CD4-positive, alpha-beta memory T cell (primary cell): ENCODE measurements at regions not wholly inside any gene's neighbourhood (a gene's known extent, or its start where the extent isn't known, plus 50 kb on each side); places are given as distances from the start of the nearest gene placed in this dataset.
"Not testable (repeated sequence)": the region's sequence is repeated elsewhere in the genome, so short reads cannot be mapped to it uniquely, and the experiment has no call there.

Experiments used
- CTCF ChIA-PET: fragments of 350-600 bp; sonication (Branson Sonifier 250); formaldehyde crosslinking; loops from one replicate; lab custom pipeline; 2021; ENCODE audit warnings: inconsistent platforms; ENCODE audit not compliant: partially characterized antibody; lab: Charles Lee
- POLR2A ChIA-PET: fragments of 350-600 bp; sonication (Branson Sonifier 250); formaldehyde crosslinking; loops from one replicate; lab custom pipeline; 2021; ENCODE audit not compliant: partially characterized antibody; lab: Charles Lee
- DNase-seq, 5 donors: peaks; one replicate each; pipeline versions ENCODE4 v3.0.0 to v3.0.0-alpha.2; 2020 to 2022; ENCODE audit warnings: mixed read lengths in 1 of 5
- H3K27ac ChIP-seq: one replicate; pipeline ENCODE4 v1.7.0; 2013; ENCODE audit warnings: low read depth, low read length
- H3K27me3 ChIP-seq: 2 replicates; pipeline ENCODE4 v1.7.0; 2013; ENCODE audit warnings: mild to moderate bottlenecking, low read length, moderate library complexity; ENCODE audit not compliant: insufficient read depth
- H3K36me3 ChIP-seq: 2 replicates; pipeline ENCODE4 v1.7.0; 2013; ENCODE audit warnings: mild to moderate bottlenecking, low read length, moderate library complexity; ENCODE audit not compliant: insufficient read depth
- H3K4me1 ChIP-seq: 2 replicates; pipeline ENCODE4 v1.7.0; 2013; ENCODE audit warnings: mild to moderate bottlenecking, low read length, moderate library complexity; ENCODE audit not compliant: insufficient read depth
- H3K4me3 ChIP-seq, 2 donors: one replicate each; pipeline ENCODE4 v1.7.0; 2013; ENCODE audit warnings: low read length in 2 of 2, mild to moderate bottlenecking in 1 of 2
- H3K9me3 ChIP-seq, 2 donors: one replicate each; pipeline ENCODE4 v1.7.0; 2013; ENCODE audit warnings: low read length in 2 of 2, control low read depth in 1 of 2; ENCODE audit not compliant: control insufficient read depth in 1 of 2
- H3K27ac Mint-ChIP-seq, 7 donors: one replicate each; pipeline ENCODE4 v1.8.0; 2020 to 2021; ENCODE audit warnings: mixed read lengths in 7 of 7, mild to moderate bottlenecking in 6 of 7, inconsistent platforms in 3 of 7, moderate library complexity in 3 of 7
- H3K27me3 Mint-ChIP-seq, 2 donors: one replicate each; pipeline ENCODE4 v1.8.0; 2020 to 2021; ENCODE audit warnings: mixed read lengths in 2 of 2
- H3K36me3 Mint-ChIP-seq, 2 donors: one replicate each; pipeline ENCODE4 v1.8.0; 2020 to 2021; ENCODE audit warnings: mixed read lengths in 2 of 2, inconsistent platforms in 1 of 2, mild to moderate bottlenecking in 1 of 2
- H3K4me1 Mint-ChIP-seq, 4 donors: one replicate each; pipeline ENCODE4 v1.8.0; 2020 to 2021; ENCODE audit warnings: mixed read lengths in 4 of 4, mild to moderate bottlenecking in 1 of 4
- H3K4me3 Mint-ChIP-seq, 8 donors: one replicate each; pipeline ENCODE4 v1.8.0; 2020 to 2021; ENCODE audit warnings: mixed read lengths in 8 of 8, mild to moderate bottlenecking in 7 of 8, moderate library complexity in 6 of 8, inconsistent platforms in 3 of 8
- H3K9me3 Mint-ChIP-seq, 8 donors: one replicate each; pipeline ENCODE4 v1.8.0; 2020 to 2021; ENCODE audit warnings: mixed read lengths in 8 of 8, mild to moderate bottlenecking in 5 of 8, inconsistent platforms in 3 of 8, moderate library complexity in 1 of 8
- intact Hi-C: fragments of 100-400 bp; cut with micrococcal nuclease; formaldehyde crosslinking; loops from one replicate; pipeline ENCODE4 v1.15.1; 2023

DNA sequence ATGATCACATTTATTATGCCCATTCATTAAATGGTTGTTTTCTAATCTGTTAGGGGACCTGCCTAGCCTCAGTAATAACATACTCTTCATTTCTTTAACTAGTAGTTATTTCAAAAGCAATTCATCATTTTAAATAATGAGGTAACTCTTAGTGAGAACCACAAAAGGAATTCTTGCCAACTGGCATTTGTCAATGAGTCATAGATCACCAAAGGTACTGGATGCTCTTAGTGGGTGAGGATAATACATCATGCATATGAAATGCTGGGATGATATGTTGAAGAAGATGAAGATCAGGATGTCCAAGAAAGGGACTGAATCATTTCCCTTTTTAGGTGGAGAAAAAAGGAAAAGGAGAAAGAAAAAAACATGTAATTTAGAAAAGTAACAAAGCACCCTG is 826.2 kb upstream of the DDX18 start:
- intact Hi-C loops, result no loop called here
- H3K36me3 ChIP-seq, result no peaks in the 10 kb centered on the region
- POLR2A ChIA-PET, result no interaction called here
- H3K9me3 ChIP-seq, result no peaks in the 10 kb centered on the region
- no peaks in the 10 kb centered on the region for H3K4me1 Mint-ChIP-seq
- H3K9me3 Mint-ChIP-seq, result peaks cover 6 to 38% (median 21%) of the 10 kb centered on the region in 8 donors
- DNase-seq, result no peak
- no peak overlapping the region for H3K27ac Mint-ChIP-seq
- no peaks in the 10 kb centered on the region for H3K36me3 Mint-ChIP-seq
- no peak overlapping the region for H3K27ac ChIP-seq
- H3K4me1 ChIP-seq, result no peaks in the 10 kb centered on the region
- no peaks in the 10 kb centered on the region for H3K27me3 ChIP-seq
- H3K4me3 ChIP-seq, result no peak overlapping the region
- no peaks in the 10 kb centered on the region for H3K27me3 Mint-ChIP-seq
- H3K4me3 Mint-ChIP-seq, result no peak overlapping the region
- CTCF ChIA-PET, result no interaction called here

DNA sequence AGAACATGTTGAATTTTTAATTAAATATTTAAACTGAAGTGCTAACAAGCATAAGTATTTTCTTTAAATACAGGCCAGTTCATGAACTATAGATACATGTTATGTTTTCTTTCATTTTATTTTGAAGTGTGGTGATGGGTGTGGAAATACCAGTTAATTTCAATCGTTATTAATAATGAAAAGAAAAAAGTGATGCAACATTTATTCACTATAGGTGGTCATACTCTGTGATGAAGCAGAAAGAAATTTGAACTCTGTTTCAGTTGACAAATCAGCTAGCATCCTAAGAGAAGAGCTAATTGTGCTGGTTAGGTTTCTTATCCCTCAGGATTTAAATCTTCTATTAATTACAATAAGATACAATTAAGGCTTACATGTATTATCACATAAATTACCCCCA is 795.1 kb upstream of the DDX18 start:
- no peak overlapping the region for H3K4me3 Mint-ChIP-seq
- intact Hi-C loops, result no loop called here
- no peaks in the 10 kb centered on the region for H3K36me3 Mint-ChIP-seq
- H3K4me1 Mint-ChIP-seq, result no peaks in the 10 kb centered on the region
- Histone ChIP-seq H3K36me3 (no peaks in the 10 kb centered on the region), H3K4me3 (no peak overlapping the region), H3K4me1 (no peaks in the 10 kb centered on the region), H3K9me3 (no peaks in the 10 kb centered on the region), H3K27ac (no peak overlapping the region), H3K27me3 (no peaks in the 10 kb centered on the region)
- no peak overlapping the region for H3K27ac Mint-ChIP-seq
- DNase-seq, result no peak
- no peaks in the 10 kb centered on the region for H3K27me3 Mint-ChIP-seq
- POLR2A ChIA-PET, result no interaction called here
- CTCF ChIA-PET, result no interaction called here
- H3K9me3 Mint-ChIP-seq, result peaks cover 0 to 2% (median 0%) of the 10 kb centered on the region in 8 donors

DNA sequence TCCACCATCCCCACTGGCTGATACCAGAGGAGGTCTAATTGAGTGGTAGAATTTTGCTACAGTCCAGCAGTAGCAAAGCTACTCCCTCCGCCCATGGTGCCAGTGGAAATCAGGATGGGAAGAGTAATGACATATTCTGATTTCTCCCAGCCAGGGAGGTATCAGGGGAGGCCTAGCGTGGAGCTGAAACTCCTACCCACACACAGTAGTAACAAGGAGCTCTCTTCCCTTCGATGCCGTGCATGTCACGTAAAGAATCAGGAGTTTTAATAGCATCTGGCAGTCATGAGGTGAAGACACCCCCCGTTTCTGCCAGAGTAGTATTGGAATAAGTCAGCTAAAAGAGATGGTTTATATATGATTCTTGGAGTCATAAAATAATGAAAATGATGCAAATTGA is 786.8 kb upstream of the DDX18 start:
- H3K4me3 ChIP-seq, result no peak overlapping the region
- H3K4me1 Mint-ChIP-seq, result no peaks in the 10 kb centered on the region
- intact Hi-C loops, result no loop called here
- H3K36me3 Mint-ChIP-seq, result no peaks in the 10 kb centered on the region
- POLR2A ChIA-PET, result no interaction called here
- peaks cover 2 to 21% (median 10%) of the 10 kb centered on the region in 8 donors for H3K9me3 Mint-ChIP-seq
- no peaks in the 10 kb centered on the region for H3K9me3 ChIP-seq
- H3K27me3 ChIP-seq, result no peaks in the 10 kb centered on the region
- DNase-seq, result no peak
- CTCF ChIA-PET, result no interaction called here
- no peaks in the 10 kb centered on the region for H3K27me3 Mint-ChIP-seq
- no peak overlapping the region for H3K27ac ChIP-seq
- H3K36me3 ChIP-seq, result no peaks in the 10 kb centered on the region
- H3K4me1 ChIP-seq, result no peaks in the 10 kb centered on the region
- no peak overlapping the region for H3K4me3 Mint-ChIP-seq
- H3K27ac Mint-ChIP-seq, result no peak overlapping the region

DNA sequence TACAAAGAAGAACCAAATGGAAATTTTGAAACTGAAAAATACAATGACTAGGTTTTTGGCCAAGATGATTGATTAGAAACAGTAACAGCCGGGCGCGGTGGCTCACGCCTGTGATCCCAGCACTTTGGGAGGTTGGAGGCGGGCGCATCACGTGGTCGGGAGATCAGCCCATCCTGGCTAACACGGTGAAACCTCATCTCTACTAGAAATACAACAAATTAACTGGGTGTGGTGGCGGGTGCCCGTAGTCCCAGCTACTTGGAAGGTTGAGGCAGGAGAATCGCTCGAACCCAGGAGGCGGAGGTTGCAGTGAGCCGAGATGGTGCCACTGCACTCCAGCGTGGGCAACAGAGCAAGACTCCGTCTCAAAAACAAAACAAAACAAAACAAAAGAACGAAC is 785.8 kb upstream of the DDX18 start:
- H3K9me3 Mint-ChIP-seq, result peaks cover 6 to 27% (median 11%) of the 10 kb centered on the region in 8 donors
- H3K4me1 ChIP-seq, H3K27me3 ChIP-seq, H3K36me3 ChIP-seq, intact Hi-C loops, H3K4me3 Mint-ChIP-seq, CTCF ChIA-PET, H3K4me1 Mint-ChIP-seq, H3K9me3 ChIP-seq, H3K27ac ChIP-seq, H3K27ac Mint-ChIP-seq, H3K4me3 ChIP-seq, DNase-seq, H3K36me3 Mint-ChIP-seq, POLR2A ChIA-PET, H3K27me3 Mint-ChIP-seq: not testable (repeated sequence)

- H3K4me3 Mint-ChIP-seq, result no peak overlapping the region
- intact Hi-C loops, result no loop called here
- no peak for DNase-seq
These were observed 758.8 kb upstream of the DDX18 start for GRCh38 chr2:117055499-117056375.

GRCh38 chr2:117056376-117056748 is 758.1 kb upstream of the DDX18 start:
- no peak overlapping the region for H3K4me3 ChIP-seq
- Mint-ChIP-seq H3K9me3 (peaks cover 2 to 26% (median 6%) of the 10 kb centered on the region in 8 donors), H3K4me3 (no peak overlapping the region), H3K27ac (no peak overlapping the region), H3K27me3 (no peaks in the 10 kb centered on the region), H3K4me1 (peaks cover 0 to 2% (median 0%) of the 10 kb centered on the region in 4 donors), H3K36me3 (no peaks in the 10 kb centered on the region)
- H3K27ac ChIP-seq, result no peak overlapping the region
- ChIA-PET CTCF (no interaction called here), POLR2A (no interaction called here)
- no peaks in the 10 kb centered on the region for H3K9me3 ChIP-seq
- no peaks in the 10 kb centered on the region for H3K27me3 ChIP-seq
- H3K36me3 ChIP-seq, result no peaks in the 10 kb centered on the region
- H3K4me1 ChIP-seq, result no peaks in the 10 kb centered on the region
- intact Hi-C loops, result no loop called here
- no peak for DNase-seq

More at GRCh38 chr2:117055499-117056375, 758.8 kb upstream of the DDX18 start:
- H3K27ac ChIP-seq, result no peak overlapping the region
- no peaks in the 10 kb centered on the region for H3K36me3 ChIP-seq
- H3K9me3 ChIP-seq, result no peaks in the 10 kb centered on the region
- ChIA-PET CTCF (no interaction called here), POLR2A (no interaction called here)
- no peaks in the 10 kb centered on the region for H3K4me1 ChIP-seq
- no peaks in the 10 kb centered on the region for H3K27me3 ChIP-seq
- H3K4me1 Mint-ChIP-seq, result peaks cover 0 to 2% (median 0%) of the 10 kb centered on the region in 4 donors
- no peak overlapping the region for H3K4me3 ChIP-seq
- no peak overlapping the region for H3K27ac Mint-ChIP-seq
- H3K36me3 Mint-ChIP-seq, result no peaks in the 10 kb centered on the region
- no peaks in the 10 kb centered on the region for H3K27me3 Mint-ChIP-seq
- peaks cover 2 to 26% (median 6%) of the 10 kb centered on the region in 8 donors for H3K9me3 Mint-ChIP-seq

DNA sequence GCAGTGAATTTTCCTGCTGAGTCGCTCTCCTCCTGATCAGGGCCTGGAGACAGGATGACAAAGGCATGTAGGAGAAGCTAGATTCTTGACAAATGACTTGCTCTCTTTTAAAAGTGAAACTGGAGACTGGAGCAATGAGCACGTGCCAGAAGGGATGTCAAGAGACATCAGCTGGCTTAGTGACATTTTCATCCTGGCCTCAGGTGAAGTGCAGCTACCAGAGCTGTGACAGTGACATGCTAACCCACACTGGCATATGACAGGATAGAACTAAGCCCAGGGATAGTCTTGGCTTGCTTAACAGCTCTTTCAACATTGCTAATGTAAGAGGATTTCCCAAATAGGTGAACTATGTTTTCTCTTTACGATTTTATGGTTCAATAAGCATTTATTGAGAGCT is 757.5 kb upstream of the DDX18 start:
- intact Hi-C loops, result no loop called here
- ChIA-PET CTCF (no interaction called here), POLR2A (no interaction called here)
- Mint-ChIP-seq H3K27me3 (no peaks in the 10 kb centered on the region), H3K4me3 (no peak overlapping the region), H3K36me3 (no peaks in the 10 kb centered on the region), H3K4me1 (peaks cover 0 to 2% (median 0%) of the 10 kb centered on the region in 4 donors), H3K27ac (no peak overlapping the region), H3K9me3 (peaks cover 2 to 26% (median 6%) of the 10 kb centered on the region in 8 donors)
- no peak for DNase-seq
- H3K9me3 ChIP-seq, result no peaks in the 10 kb centered on the region
- no peaks in the 10 kb centered on the region for H3K36me3 ChIP-seq
- H3K4me3 ChIP-seq, result no peak overlapping the region
- no peak overlapping the region for H3K27ac ChIP-seq
- H3K27me3 ChIP-seq, result no peaks in the 10 kb centered on the region
- no peaks in the 10 kb centered on the region for H3K4me1 ChIP-seq
